IMR-90 (cell line): ENCODE measurements at regions not wholly inside any gene's neighbourhood (a gene's known extent, or its start where the extent isn't known, plus 50 kb on each side); places are given as distances from the start of the nearest gene placed in this dataset.

Source experiments
- ATAC-seq: fragments of 200-7000 bp; cut with Tn5 transposase; 2 replicates; pipeline ENCODE4 v1.9.1; 2020; ENCODE audit warnings: low read depth, mild to moderate bottlenecking, moderate library complexity
- BruUV-seq: library from RNA; stranded (reverse); fragments of 400-500 nt; replicated peaks from 2 replicates; lab custom pipeline; 2021; lab: Mats Ljungman, UMichigan
- CTCF ChIA-PET: fragments of 300-600 bp; formaldehyde crosslinking; extraction: SDS; loops from one replicate; lab custom pipeline; 2021; ENCODE audit warnings: antibody characterized with exemption; lab: Yijun Ruan, JAX
- POLR2A ChIA-PET: fragments of 300-600 bp; sonication (Branson Sonifier 250); formaldehyde crosslinking; loops from one replicate; lab custom pipeline; 2022; ENCODE audit warnings: antibody characterized with exemption; ENCODE audit not compliant: unreplicated experiment; lab: Charles Lee
- DNase-seq: peaks from one replicate; pipeline ENCODE4 v3.0.0; 2013
- H2AFZ ChIP-seq: replicated peaks from 2 replicates; pipeline ENCODE3; 2013; ENCODE audit warnings: low read length, mild to moderate bottlenecking; ENCODE audit not compliant: poor library complexity
- H2AK5ac ChIP-seq: 2 replicates; pipeline ENCODE4 v1.6.1; 2013; ENCODE audit warnings: low read depth, low read length, inconsistent platforms
- H2AK9ac ChIP-seq: replicated peaks from 2 replicates; pipeline ENCODE3; 2013; ENCODE audit warnings: mild to moderate bottlenecking, low read depth, low read length, moderate library complexity; ENCODE audit not compliant: poor library complexity
- H2BK120ac ChIP-seq: 2 replicates; pipeline ENCODE4 v1.6.1; 2013; ENCODE audit warnings: low read depth, low read length, inconsistent platforms
- H2BK15ac ChIP-seq: 3 replicates; pipeline ENCODE4 v1.6.1; 2013; ENCODE audit warnings: low read depth, low read length, inconsistent platforms
- H2BK20ac ChIP-seq: 2 replicates; pipeline ENCODE4 v1.6.1; 2013; ENCODE audit warnings: low read depth, mild to moderate bottlenecking, inconsistent platforms, low read length, moderate library complexity
- H2BK5ac ChIP-seq: 2 replicates; pipeline ENCODE4 v1.6.1; 2013; ENCODE audit warnings: mild to moderate bottlenecking, low read depth, low read length, inconsistent platforms; ENCODE audit not compliant: poor library complexity, severe bottlenecking
- H3K14ac ChIP-seq: replicated peaks from 2 replicates; pipeline ENCODE4 v1.6.1; 2013; ENCODE audit warnings: low read depth, low read length, inconsistent platforms
- H3K18ac ChIP-seq: 2 replicates; pipeline ENCODE4 v1.6.1; 2013; ENCODE audit warnings: low read depth, low read length, control low read depth
- H3K23ac ChIP-seq: 2 replicates; pipeline ENCODE4 v1.6.1; 2013; ENCODE audit warnings: low read depth, low read length, inconsistent platforms
- H3K27ac ChIP-seq: 2 replicates; pipeline ENCODE4 v1.5.1; 2013; ENCODE audit warnings: mild to moderate bottlenecking, control low read depth, low read length; ENCODE audit not compliant: insufficient read depth
- H3K27me3 ChIP-seq: 2 replicates; pipeline ENCODE4 v1.6.1; 2013; ENCODE audit warnings: low read length; ENCODE audit not compliant: control insufficient read depth, insufficient read depth
- H3K36me3 ChIP-seq: 2 replicates; pipeline ENCODE4 v1.6.1; 2013; ENCODE audit warnings: low read length, mixed read lengths; ENCODE audit not compliant: control insufficient read depth, insufficient read depth
- H3K4ac ChIP-seq: 2 replicates; pipeline ENCODE4 v1.6.1; 2013; ENCODE audit warnings: low read depth, low read length, inconsistent platforms
- H3K4me1 ChIP-seq: 2 replicates; pipeline ENCODE4 v1.6.1; 2013; ENCODE audit warnings: low read length, mixed read lengths; ENCODE audit not compliant: control insufficient read depth, insufficient read depth
- H3K4me2 ChIP-seq: 2 replicates; pipeline ENCODE4 v1.6.1; 2013; ENCODE audit warnings: low read depth, mild to moderate bottlenecking, control low read depth, low read length, moderate library complexity
- H3K4me3 ChIP-seq: 2 replicates; pipeline ENCODE4 v1.5.1; 2013; ENCODE audit warnings: low read depth, mild to moderate bottlenecking, control low read depth, low read length, moderate library complexity; ENCODE audit not compliant: insufficient read depth
- H3K56ac ChIP-seq: 2 replicates; pipeline ENCODE4 v1.6.1; 2013; ENCODE audit warnings: low read length, inconsistent platforms; ENCODE audit not compliant: insufficient read depth; ENCODE audit errors: extremely low read depth
- H3K79me1 ChIP-seq, 2 experiments: 2 replicates each; pipeline ENCODE4 v1.6.1; 2013; ENCODE audit warnings: low read length in 2 of 2, inconsistent platforms in 1 of 2, low read depth in 1 of 2
- H3K9ac ChIP-seq: 2 replicates; pipeline ENCODE4 v1.6.1; 2013; ENCODE audit warnings: low read depth, low read length, control low read depth
- H3K9me1 ChIP-seq: 2 replicates; pipeline ENCODE4 v1.6.1; 2013; ENCODE audit warnings: low read length, inconsistent platforms; ENCODE audit not compliant: insufficient read depth
- H3K9me3 ChIP-seq: 2 replicates; pipeline ENCODE4 v1.6.1; 2013; ENCODE audit warnings: low read length; ENCODE audit not compliant: control insufficient read depth, insufficient read depth
- H4K20me1 ChIP-seq: 2 replicates; pipeline ENCODE4 v1.6.1; 2013; ENCODE audit warnings: low read length, inconsistent platforms; ENCODE audit not compliant: insufficient read depth
- H4K5ac ChIP-seq: 2 replicates; pipeline ENCODE4 v1.6.1; 2013; ENCODE audit warnings: mild to moderate bottlenecking, low read depth, low read length, control low read depth
- H4K8ac ChIP-seq, 2 experiments: 2 replicates each; pipeline ENCODE4 v1.6.1; 2013; ENCODE audit warnings: low read depth in 2 of 2, low read length in 2 of 2, control low read depth in 1 of 2, inconsistent platforms in 1 of 2
- H4K91ac ChIP-seq: 2 replicates; pipeline ENCODE4 v1.6.1; 2013; ENCODE audit warnings: low read depth, low read length, inconsistent platforms; ENCODE audit not compliant: insufficient read depth
- BHLHE40 ChIP-seq: fragments of 150-350 bp; IDR thresholded peaks from 2 replicates; pipeline ENCODE4 v1.6.1; 2016; ENCODE audit warnings: mild to moderate bottlenecking, low read depth, low read length
- CEBPB ChIP-seq: IDR thresholded peaks from 2 replicates; pipeline ENCODE4 v1.6.1; 2012; ENCODE audit warnings: low read depth, low read length, improper control_type of control experiment
- CHD1 ChIP-seq: IDR thresholded peaks from 2 replicates; pipeline ENCODE4 v1.6.1; 2012; ENCODE audit warnings: low read depth, low read length, improper control_type of control experiment
- FOS ChIP-seq: fragments of 150-350 bp; IDR thresholded peaks from 2 replicates; pipeline ENCODE4 v1.6.1; 2016; ENCODE audit warnings: low read depth, low read length
- MAFK ChIP-seq: IDR thresholded peaks from 2 replicates; pipeline ENCODE4 v1.6.1; 2012; ENCODE audit warnings: low read depth, low read length, improper control_type of control experiment
- MAZ ChIP-seq: IDR thresholded peaks from 2 replicates; pipeline ENCODE4 v1.6.1; 2012; ENCODE audit warnings: low read depth, mild to moderate bottlenecking, low read length, improper control_type of control experiment, moderate library complexity, borderline replicate concordance
- MXI1 ChIP-seq: IDR thresholded peaks from 2 replicates; pipeline ENCODE4 v1.6.1; 2012; ENCODE audit warnings: low read depth, mild to moderate bottlenecking, low read length, moderate library complexity, borderline replicate concordance
- NFE2L2 ChIP-seq: fragments of 150-350 bp; IDR thresholded peaks from 2 replicates; pipeline ENCODE4 v1.6.1; 2016; ENCODE audit warnings: low read depth, mild to moderate bottlenecking, low read length
- RAD21 ChIP-seq: IDR thresholded peaks from 2 replicates; pipeline ENCODE4 v1.6.1; 2012; ENCODE audit warnings: low read length, improper control_type of control experiment
- RCOR1 ChIP-seq: IDR thresholded peaks from 2 replicates; pipeline ENCODE4 v1.6.1; 2012; ENCODE audit warnings: mild to moderate bottlenecking, low read length, improper control_type of control experiment; ENCODE audit not compliant: insufficient replicate concordance
- RFX5 ChIP-seq: IDR thresholded peaks from 2 replicates; pipeline ENCODE4 v1.8.0; 2012; ENCODE audit warnings: low read depth, mild to moderate bottlenecking, low read length, moderate library complexity
- SMC3 ChIP-seq: fragments of 150-350 bp; IDR thresholded peaks from 2 replicates; pipeline ENCODE4 v1.6.1; 2016; ENCODE audit warnings: low read depth, mild to moderate bottlenecking, antibody characterized with exemption, low read length, moderate library complexity
- WGBS, 2 experiments: methylation state at CpG; one replicate each; pipeline versions ENCODE4 v1.1.5 to v1.1.7; 2013; ENCODE audit warnings: missing lambda C conversion rate in 2 of 2; ENCODE audit not compliant: insufficient read length in 1 of 2; ENCODE audit errors: extremely low coverage in 2 of 2; 5-methylcytosine and 5-hydroxymethylcytosine counted together
- dilution Hi-C: fragments of 300-500 bp; cut with HindIII; formaldehyde crosslinking; loops from one replicate; pipeline ENCODE4 v1.14.3; 2018; ENCODE audit warnings: low sequenced_read_pairs; ENCODE audit not compliant: unreplicated experiment
- in situ Hi-C: fragments of 300-500 bp; cut with MboI; formaldehyde crosslinking; loops from 3 replicates; pipeline ENCODE4 v1.14.3; 2019; ENCODE audit warnings: low sequenced_read_pairs, inconsistent platforms, mixed read lengths
- intact Hi-C: fragments of 100-400 bp; cut with micrococcal nuclease; formaldehyde crosslinking; loops from 2 replicates; pipeline ENCODE4 v1.10.0; 2022
- TF ChIP-seq, protein P1 (sequence below): fragments of 150-350 bp; IDR thresholded peaks from 2 replicates; pipeline ENCODE4 v1.6.1; 2017; ENCODE audit warnings: mild to moderate bottlenecking, antibody characterized with exemption, low read length, low read depth
- TF ChIP-seq, protein P2 (sequence below): conservative IDR thresholded peaks from 2 replicates; pipeline ENCODE4 v1.5.1; 2012; ENCODE audit warnings: mild to moderate bottlenecking, low read depth, low read length, improper control_type of control experiment
- TF ChIP-seq, protein P3 (sequence below): fragments of 150-350 bp; IDR thresholded peaks from 2 replicates; pipeline ENCODE4 v1.6.1; 2016; ENCODE audit warnings: low read depth, mild to moderate bottlenecking, low read length, moderate library complexity, borderline replicate concordance

DNA sequence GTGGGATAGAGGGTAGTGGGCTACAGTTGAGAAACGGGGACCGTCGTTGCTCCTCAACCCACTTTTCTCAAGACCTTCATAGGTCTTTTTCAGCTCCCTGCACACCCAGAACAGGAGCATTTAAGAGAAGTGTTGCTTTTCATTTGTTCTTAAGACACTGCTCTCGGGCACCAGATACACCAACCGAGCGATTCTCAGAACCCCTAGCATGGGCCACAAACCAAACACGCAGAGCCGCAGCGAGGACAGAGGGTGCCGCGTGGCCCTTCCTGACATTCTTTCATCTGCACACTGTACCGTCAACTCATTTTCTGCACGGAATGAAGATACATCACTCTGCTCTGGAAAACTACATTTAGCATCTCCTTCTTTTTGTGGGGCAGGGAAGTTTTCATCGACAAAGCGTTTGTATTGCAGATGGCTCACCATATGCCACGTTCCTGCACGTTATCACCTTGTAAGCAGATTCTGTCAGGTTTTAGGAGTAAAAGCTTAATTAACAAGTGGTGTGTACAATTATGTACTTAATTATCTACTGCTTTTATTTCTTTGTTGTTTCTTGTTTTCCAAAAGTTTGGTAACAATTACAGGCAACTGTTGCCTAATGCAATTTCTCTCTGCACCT, 70.4 kb upstream of the MLN start:
- Histone ChIP-seq H2AK5ac (no peak overlapping the region), H3K18ac (no peak overlapping the region), H3K23ac (no peak overlapping the region), H3K4ac (no peak overlapping the region), H2BK5ac (no peak overlapping the region), H2AFZ (no peak overlapping the region), H2AK9ac (peak overlapping the region; percentile 50), H3K9ac (no peak overlapping the region), H3K9me3 (no peaks in the 10 kb centered on the region), H4K8ac (no peak overlapping the region), H3K4me3 (no peak overlapping the region), H3K27me3 (peaks cover 73% of the 10 kb centered on the region), H3K4me2 (no peak overlapping the region), H2BK15ac (no peak overlapping the region), H3K4me1 (no peaks in the 10 kb centered on the region), H3K14ac (no peak overlapping the region), H4K5ac (no peak overlapping the region), H2BK20ac (no peak overlapping the region), H4K20me1 (no peaks in the 10 kb centered on the region), H3K9me1 (no peaks in the 10 kb centered on the region), H4K91ac (no peak overlapping the region), H3K79me1 (no peaks in the 10 kb centered on the region), H3K56ac (no peak overlapping the region), H2BK120ac (no peak overlapping the region), H3K27ac (no peak overlapping the region), H3K36me3 (no peaks in the 10 kb centered on the region)
- in situ Hi-C loops = no loop called here
- DNase-seq (no peak), ATAC-seq (no peak)
- ChIA-PET POLR2A (no interaction called here), CTCF (no interaction called here)
- WGBS, 2 experiments = 72% methylated on average over 2 of the region's 17 CpGs; no CpG with 5 or more reads in 1 of the 2 experiments
- no TSS peak for BruUV-seq
- TF ChIP-seq RCOR1 (no peak), CHD1 (no peak), BHLHE40 (no peak), MAZ (no peak), FOS (no peak), SMC3 (no peak), MAFK (no peak), NFE2L2 (no peak), RFX5 (no peak), RAD21 (no peak), MXI1 (no peak), CEBPB (no peak)
- TF ChIP-seq, protein P1, sequence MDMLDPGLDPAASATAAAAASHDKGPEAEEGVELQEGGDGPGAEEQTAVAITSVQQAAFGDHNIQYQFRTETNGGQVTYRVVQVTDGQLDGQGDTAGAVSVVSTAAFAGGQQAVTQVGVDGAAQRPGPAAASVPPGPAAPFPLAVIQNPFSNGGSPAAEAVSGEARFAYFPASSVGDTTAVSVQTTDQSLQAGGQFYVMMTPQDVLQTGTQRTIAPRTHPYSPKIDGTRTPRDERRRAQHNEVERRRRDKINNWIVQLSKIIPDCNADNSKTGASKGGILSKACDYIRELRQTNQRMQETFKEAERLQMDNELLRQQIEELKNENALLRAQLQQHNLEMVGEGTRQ = no peak
- TF ChIP-seq, protein P2, sequence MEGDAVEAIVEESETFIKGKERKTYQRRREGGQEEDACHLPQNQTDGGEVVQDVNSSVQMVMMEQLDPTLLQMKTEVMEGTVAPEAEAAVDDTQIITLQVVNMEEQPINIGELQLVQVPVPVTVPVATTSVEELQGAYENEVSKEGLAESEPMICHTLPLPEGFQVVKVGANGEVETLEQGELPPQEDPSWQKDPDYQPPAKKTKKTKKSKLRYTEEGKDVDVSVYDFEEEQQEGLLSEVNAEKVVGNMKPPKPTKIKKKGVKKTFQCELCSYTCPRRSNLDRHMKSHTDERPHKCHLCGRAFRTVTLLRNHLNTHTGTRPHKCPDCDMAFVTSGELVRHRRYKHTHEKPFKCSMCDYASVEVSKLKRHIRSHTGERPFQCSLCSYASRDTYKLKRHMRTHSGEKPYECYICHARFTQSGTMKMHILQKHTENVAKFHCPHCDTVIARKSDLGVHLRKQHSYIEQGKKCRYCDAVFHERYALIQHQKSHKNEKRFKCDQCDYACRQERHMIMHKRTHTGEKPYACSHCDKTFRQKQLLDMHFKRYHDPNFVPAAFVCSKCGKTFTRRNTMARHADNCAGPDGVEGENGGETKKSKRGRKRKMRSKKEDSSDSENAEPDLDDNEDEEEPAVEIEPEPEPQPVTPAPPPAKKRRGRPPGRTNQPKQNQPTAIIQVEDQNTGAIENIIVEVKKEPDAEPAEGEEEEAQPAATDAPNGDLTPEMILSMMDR = no peak
- TF ChIP-seq, protein P3, sequence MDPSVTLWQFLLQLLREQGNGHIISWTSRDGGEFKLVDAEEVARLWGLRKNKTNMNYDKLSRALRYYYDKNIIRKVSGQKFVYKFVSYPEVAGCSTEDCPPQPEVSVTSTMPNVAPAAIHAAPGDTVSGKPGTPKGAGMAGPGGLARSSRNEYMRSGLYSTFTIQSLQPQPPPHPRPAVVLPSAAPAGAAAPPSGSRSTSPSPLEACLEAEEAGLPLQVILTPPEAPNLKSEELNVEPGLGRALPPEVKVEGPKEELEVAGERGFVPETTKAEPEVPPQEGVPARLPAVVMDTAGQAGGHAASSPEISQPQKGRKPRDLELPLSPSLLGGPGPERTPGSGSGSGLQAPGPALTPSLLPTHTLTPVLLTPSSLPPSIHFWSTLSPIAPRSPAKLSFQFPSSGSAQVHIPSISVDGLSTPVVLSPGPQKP = no peak
- intact Hi-C loops = no loop called here
- dilution Hi-C loops = no loop called here
